ENCODE measurements at regions not wholly inside any gene's neighbourhood (a gene's known extent, or its start where the extent isn't known, plus 50 kb on each side); places are given as distances from the start of the nearest gene placed in this dataset.

DNA sequence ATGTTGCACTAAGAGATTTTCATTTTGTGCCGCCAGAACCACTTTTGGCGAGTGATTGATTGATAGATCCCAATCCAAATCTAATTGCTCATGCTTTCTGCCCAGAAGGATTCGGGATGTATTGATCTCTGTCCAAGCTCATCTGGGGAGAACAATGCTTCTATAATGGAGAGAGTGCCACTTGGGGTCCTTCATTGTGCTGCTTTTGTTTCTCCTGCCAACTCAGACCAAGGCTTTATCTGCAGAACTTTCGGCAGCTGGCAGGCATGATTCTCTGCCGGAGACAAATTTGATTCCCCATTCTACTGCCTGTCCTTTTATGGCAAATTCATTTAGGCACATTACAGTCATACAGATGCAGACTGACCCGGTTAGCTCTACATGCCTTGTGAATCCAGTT lies 62.9 kb upstream of the NTM start:
- TF ChIP-seq, protein P1, sequence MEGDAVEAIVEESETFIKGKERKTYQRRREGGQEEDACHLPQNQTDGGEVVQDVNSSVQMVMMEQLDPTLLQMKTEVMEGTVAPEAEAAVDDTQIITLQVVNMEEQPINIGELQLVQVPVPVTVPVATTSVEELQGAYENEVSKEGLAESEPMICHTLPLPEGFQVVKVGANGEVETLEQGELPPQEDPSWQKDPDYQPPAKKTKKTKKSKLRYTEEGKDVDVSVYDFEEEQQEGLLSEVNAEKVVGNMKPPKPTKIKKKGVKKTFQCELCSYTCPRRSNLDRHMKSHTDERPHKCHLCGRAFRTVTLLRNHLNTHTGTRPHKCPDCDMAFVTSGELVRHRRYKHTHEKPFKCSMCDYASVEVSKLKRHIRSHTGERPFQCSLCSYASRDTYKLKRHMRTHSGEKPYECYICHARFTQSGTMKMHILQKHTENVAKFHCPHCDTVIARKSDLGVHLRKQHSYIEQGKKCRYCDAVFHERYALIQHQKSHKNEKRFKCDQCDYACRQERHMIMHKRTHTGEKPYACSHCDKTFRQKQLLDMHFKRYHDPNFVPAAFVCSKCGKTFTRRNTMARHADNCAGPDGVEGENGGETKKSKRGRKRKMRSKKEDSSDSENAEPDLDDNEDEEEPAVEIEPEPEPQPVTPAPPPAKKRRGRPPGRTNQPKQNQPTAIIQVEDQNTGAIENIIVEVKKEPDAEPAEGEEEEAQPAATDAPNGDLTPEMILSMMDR (IDR thresholded peaks at IDR 0.05) = no peak
- TF ChIP-seq POLR2AphosphoS5 (IDR thresholded peaks at IDR 0.05) = no peak
- TF ChIP-seq POLR2A (IDR thresholded peaks at IDR 0.05) = no peak
